AG09319 (cell line): ENCODE measurements at regions not wholly inside any gene's neighbourhood (a gene's known extent, or its start where the extent isn't known, plus 50 kb on each side); places are given as distances from the start of the nearest gene placed in this dataset.

Experiments
- DNase-seq: peaks from one replicate; pipeline ENCODE4 v3.0.0-alpha.2; 2010; ENCODE audit warnings: low read depth; ENCODE audit errors: extremely low read depth
- TF ChIP-seq, protein P1 (sequence below): IDR thresholded peaks from 2 replicates; pipeline ENCODE4 v1.5.1; 2011; ENCODE audit warnings: low read depth, mild to moderate bottlenecking, inconsistent platforms, low read length, moderate library complexity

DNA sequence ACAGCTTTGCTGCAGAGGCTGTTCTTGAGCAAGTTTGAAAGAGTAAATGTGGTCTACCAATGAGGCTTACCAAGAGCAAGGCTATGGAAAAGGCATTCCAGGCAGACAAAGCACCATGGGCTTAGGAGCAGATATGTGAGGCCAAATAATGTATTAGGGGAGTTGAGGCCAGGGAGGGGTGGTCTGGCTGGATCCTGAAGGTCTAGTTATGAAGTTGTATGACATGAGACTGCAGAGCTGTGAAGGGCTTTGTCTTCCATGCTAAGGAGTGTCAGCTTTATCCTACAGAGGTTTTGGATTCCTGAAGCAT, 51.8 kb upstream of the TSPAN2 start:
- DNase-seq, result no peak
- TF ChIP-seq, protein P1, sequence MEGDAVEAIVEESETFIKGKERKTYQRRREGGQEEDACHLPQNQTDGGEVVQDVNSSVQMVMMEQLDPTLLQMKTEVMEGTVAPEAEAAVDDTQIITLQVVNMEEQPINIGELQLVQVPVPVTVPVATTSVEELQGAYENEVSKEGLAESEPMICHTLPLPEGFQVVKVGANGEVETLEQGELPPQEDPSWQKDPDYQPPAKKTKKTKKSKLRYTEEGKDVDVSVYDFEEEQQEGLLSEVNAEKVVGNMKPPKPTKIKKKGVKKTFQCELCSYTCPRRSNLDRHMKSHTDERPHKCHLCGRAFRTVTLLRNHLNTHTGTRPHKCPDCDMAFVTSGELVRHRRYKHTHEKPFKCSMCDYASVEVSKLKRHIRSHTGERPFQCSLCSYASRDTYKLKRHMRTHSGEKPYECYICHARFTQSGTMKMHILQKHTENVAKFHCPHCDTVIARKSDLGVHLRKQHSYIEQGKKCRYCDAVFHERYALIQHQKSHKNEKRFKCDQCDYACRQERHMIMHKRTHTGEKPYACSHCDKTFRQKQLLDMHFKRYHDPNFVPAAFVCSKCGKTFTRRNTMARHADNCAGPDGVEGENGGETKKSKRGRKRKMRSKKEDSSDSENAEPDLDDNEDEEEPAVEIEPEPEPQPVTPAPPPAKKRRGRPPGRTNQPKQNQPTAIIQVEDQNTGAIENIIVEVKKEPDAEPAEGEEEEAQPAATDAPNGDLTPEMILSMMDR, result no peak

- DNase-seq, result no peak
- TF ChIP-seq, protein P1, result no peak
Observed at GRCh38 chr1:115140442-115141144, 51.3 kb upstream of the TSPAN2 start.

DNA sequence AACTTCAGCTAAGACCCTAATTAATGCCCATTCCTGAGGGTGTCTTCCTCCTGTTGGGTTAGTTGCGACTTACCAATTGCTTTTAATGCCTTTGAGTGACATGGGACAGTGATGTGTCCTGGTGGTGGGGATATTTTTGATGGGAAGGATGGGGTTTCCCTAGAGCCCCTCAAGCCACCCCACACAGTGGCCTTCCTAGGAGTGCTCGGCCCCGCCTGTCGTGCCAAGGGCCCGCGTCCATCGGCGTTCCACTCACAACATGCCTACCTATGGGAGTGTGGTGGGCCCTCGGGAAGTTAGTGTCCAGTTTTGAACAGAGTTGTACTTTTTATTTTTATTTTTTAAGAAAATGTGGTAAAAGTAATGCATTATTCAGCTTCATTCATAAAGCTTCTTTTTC, 50.1 kb upstream of the TSPAN2 start:
- DNase-seq, result no peak
- TF ChIP-seq, protein P1, result no peak
